LNCAP (cell line): ENCODE measurements at regions not wholly inside any gene's neighbourhood (a gene's known extent, or its start where the extent isn't known, plus 50 kb on each side); places are given as distances from the start of the nearest gene placed in this dataset.

Source experiments
- CTCF ChIP-seq: fragments of 450-650 bp; IDR thresholded peaks from 2 replicates; pipeline ENCODE4 v1.5.1; 2017; ENCODE audit warnings: mild to moderate bottlenecking

DNA sequence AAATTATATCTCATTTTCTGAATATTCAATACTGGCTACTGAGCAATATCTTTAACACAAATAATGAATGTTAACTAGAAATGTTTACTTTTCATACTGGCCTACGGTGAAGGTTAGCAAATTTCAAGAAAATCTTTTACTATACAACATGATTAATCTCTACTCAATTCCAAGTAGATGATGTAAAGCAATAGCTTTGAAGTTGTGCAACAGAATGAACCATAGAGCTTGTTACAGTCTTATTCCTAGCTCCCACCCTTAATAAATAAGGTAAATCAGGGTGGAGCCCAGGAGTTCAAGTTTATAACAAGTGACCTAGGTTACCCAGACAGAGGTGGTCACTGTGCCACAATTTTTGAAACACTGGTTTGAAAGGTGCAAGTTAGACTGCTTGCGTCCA lies 1678.1 kb downstream of the KCNT2 start:
- TF ChIP-seq CTCF = no peak

DNA sequence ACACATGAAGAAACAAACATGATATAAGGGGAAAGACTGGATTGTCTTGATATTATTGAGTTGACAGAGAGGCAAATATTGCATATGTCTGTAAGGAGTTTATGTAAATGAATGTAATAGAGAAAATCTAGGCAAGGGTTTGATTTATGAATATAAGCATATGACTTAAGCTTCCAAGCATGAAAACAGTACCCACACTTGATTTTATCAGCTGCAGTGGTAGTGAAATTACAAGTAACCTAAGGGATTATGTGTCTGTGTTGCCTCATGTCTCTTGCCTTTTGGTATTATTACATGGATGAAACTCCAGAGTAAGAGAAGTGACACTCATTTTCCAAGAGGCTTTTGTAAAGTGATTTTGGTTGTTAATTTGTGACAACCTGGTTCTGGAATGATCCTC lies 1678.9 kb downstream of the KCNT2 start:
- TF ChIP-seq CTCF = no peak

GRCh38 chr1:194919146-194919545 lies 1689.1 kb downstream of the KCNT2 start:
- no peak for TF ChIP-seq CTCF

DNA sequence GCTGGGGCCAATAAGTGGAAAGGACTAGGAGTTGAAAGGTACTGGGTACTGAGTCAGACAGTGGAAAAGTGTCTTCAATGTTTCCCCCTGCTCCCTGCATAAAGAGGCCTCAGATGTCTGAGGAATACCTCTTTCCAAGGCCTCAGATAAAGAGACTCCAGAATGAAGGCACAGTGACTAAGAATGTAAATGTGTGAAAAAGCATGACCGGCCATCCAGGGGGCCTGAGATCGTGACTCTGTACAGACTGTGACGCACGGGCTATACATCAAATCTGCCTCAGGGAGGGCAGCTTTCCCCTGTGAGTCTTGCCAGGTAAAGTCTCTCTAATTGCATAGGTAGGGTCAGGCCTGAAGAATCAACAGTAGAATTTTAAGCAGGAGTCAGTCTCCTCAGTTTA lies 1690.5 kb downstream of the KCNT2 start:
- TF ChIP-seq CTCF = no peak

DNA sequence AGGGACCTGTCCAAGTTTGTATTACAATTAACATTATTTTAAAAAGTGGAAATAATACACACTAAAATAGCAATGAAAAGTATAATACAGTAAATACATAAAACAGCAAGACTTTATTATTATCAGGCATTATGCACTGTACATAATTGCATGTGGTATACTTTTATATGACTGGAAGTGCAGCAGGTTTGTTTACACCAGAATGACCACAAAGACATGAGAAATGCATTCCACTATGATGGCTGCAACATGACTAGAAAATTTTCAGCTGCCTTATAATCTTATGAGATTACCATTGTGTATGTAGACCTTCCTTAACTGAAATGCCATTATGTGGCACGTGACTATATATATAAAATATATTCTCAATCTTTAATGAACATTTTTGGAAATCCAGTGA lies 1699.6 kb downstream of the KCNT2 start:
- no peak for TF ChIP-seq CTCF

GRCh38 chr1:194903524-194903923 lies 1704.7 kb downstream of the KCNT2 start:
- TF ChIP-seq CTCF = no peak

GRCh38 chr1:194889310-194889709 lies 1702.9 kb upstream of the B3GALT2 start:
- TF ChIP-seq CTCF = no peak

- TF ChIP-seq CTCF = no peak
Measured at GRCh38 chr1:194870860-194871259, 1684.4 kb upstream of the B3GALT2 start.
